ENCODE measurements at regions not wholly inside any gene's neighbourhood (a gene's known extent, or its start where the extent isn't known, plus 50 kb on each side); places are given as distances from the start of the nearest gene placed in this dataset.

GRCh38 chr5:169408171-169408570, 107.2 kb upstream of the SLIT3 start:
- TF ChIP-seq POLR2A (IDR thresholded peaks at IDR 0.05) (no peak), CTCF (IDR thresholded peaks at IDR 0.05) (no peak), POLR2AphosphoS5 (IDR thresholded peaks at IDR 0.05) (no peak), EP300 (IDR thresholded peaks at IDR 0.05) (no peak)
- no peaks in the 10 kb centered on the region for H3K27me3 ChIP-seq
- WGBS = 91% methylated on average over 4 of the region's 4 CpGs
- H3K4me3 ChIP-seq = no peak overlapping the region
- H3K9me3 ChIP-seq = no peaks in the 10 kb centered on the region
- no peaks in the 10 kb centered on the region for H3K36me3 ChIP-seq
- no peak for DNase-seq (ENCODE audit: low spot score in 2 of 2)
- H3K4me1 ChIP-seq = peaks cover 11% of the 10 kb centered on the region
- H3K27ac ChIP-seq = no peak overlapping the region

- Histone ChIP-seq H3K36me3 (no peaks in the 10 kb centered on the region), H3K4me1 (no peaks in the 10 kb centered on the region), H3K4me3 (no peak overlapping the region), H3K27me3 (no peaks in the 10 kb centered on the region), H3K27ac (no peak overlapping the region), H3K9me3 (no peaks in the 10 kb centered on the region)
- WGBS = 56% methylated on average over 3 of the region's 3 CpGs
- TF ChIP-seq EP300 (IDR thresholded peaks at IDR 0.05) (no peak), POLR2AphosphoS5 (IDR thresholded peaks at IDR 0.05) (no peak), CTCF (IDR thresholded peaks at IDR 0.05) (no peak), POLR2A (IDR thresholded peaks at IDR 0.05) (no peak)
- DNase-seq (ENCODE audit: low spot score in 2 of 2) = no peak
These were observed 103.3 kb upstream of the SLIT3 start for GRCh38 chr5:169404223-169404622.

GRCh38 chr5:169398515-169398914, 97.6 kb upstream of the SLIT3 start:
- TF ChIP-seq CTCF (IDR thresholded peaks at IDR 0.05) (no peak), POLR2A (IDR thresholded peaks at IDR 0.05) (no peak), EP300 (IDR thresholded peaks at IDR 0.05) (no peak), POLR2AphosphoS5 (IDR thresholded peaks at IDR 0.05) (no peak)
- WGBS = 92% methylated on average over 1 of the region's 1 CpG
- H3K4me3 ChIP-seq = no peak overlapping the region

GRCh38 chr5:169395136-169395535, 94.2 kb upstream of the SLIT3 start:
- Histone ChIP-seq H3K27ac (no peak overlapping the region), H3K9me3 (no peaks in the 10 kb centered on the region), H3K36me3 (no peaks in the 10 kb centered on the region), H3K27me3 (no peaks in the 10 kb centered on the region), H3K4me3 (no peak overlapping the region), H3K4me1 (no peaks in the 10 kb centered on the region)
- DNase-seq (ENCODE audit: low spot score in 2 of 2) = no peak
- no peak for TF ChIP-seq EP300 (IDR thresholded peaks at IDR 0.05)
- no peak for TF ChIP-seq POLR2AphosphoS5 (IDR thresholded peaks at IDR 0.05)
- no peak for TF ChIP-seq POLR2A (IDR thresholded peaks at IDR 0.05)
- no peak for TF ChIP-seq CTCF (IDR thresholded peaks at IDR 0.05)
- WGBS = 68% methylated on average over 1 of the region's 1 CpG

More at GRCh38 chr5:169398515-169398914, 97.6 kb upstream of the SLIT3 start:
- H3K4me1 ChIP-seq = no peaks in the 10 kb centered on the region
- no peak overlapping the region for H3K27ac ChIP-seq
- H3K36me3 ChIP-seq = no peaks in the 10 kb centered on the region
- no peaks in the 10 kb centered on the region for H3K9me3 ChIP-seq
- DNase-seq (ENCODE audit: low spot score in 2 of 2) = no peak
- no peaks in the 10 kb centered on the region for H3K27me3 ChIP-seq

GRCh38 chr5:169394371-169394770, 93.4 kb upstream of the SLIT3 start:
- H3K27me3 ChIP-seq = no peaks in the 10 kb centered on the region
- TF ChIP-seq POLR2A (IDR thresholded peaks at IDR 0.05) = no peak
- TF ChIP-seq CTCF (IDR thresholded peaks at IDR 0.05) = no peak
- TF ChIP-seq EP300 (IDR thresholded peaks at IDR 0.05) = no peak
- TF ChIP-seq POLR2AphosphoS5 (IDR thresholded peaks at IDR 0.05) = no peak
- WGBS = 72% methylated on average over 4 of the region's 4 CpGs
- no peak overlapping the region for H3K27ac ChIP-seq
- H3K36me3 ChIP-seq = no peaks in the 10 kb centered on the region
- no peak overlapping the region for H3K4me3 ChIP-seq
- no peak for DNase-seq (ENCODE audit: low spot score in 2 of 2)
- H3K9me3 ChIP-seq = no peaks in the 10 kb centered on the region
- H3K4me1 ChIP-seq = no peaks in the 10 kb centered on the region
